ENCODE measurements at regions not wholly inside any gene's neighbourhood (a gene's known extent, or its start where the extent isn't known, plus 50 kb on each side); places are given as distances from the start of the nearest gene placed in this dataset.
"Not testable (repeated sequence)": the region's sequence is repeated elsewhere in the genome, so short reads cannot be mapped to it uniquely, and the experiment has no call there.

GRCh38 chr10:84966708-84967441, 638.5 kb downstream of the CCSER2 start:
- no peak for DNase-seq (ENCODE audit: extremely low read depth, low read depth)
- no peak overlapping the region for H3K4me3 ChIP-seq (replicated peaks; ENCODE audit: low read depth, low read length)
- TF ChIP-seq, protein P1, sequence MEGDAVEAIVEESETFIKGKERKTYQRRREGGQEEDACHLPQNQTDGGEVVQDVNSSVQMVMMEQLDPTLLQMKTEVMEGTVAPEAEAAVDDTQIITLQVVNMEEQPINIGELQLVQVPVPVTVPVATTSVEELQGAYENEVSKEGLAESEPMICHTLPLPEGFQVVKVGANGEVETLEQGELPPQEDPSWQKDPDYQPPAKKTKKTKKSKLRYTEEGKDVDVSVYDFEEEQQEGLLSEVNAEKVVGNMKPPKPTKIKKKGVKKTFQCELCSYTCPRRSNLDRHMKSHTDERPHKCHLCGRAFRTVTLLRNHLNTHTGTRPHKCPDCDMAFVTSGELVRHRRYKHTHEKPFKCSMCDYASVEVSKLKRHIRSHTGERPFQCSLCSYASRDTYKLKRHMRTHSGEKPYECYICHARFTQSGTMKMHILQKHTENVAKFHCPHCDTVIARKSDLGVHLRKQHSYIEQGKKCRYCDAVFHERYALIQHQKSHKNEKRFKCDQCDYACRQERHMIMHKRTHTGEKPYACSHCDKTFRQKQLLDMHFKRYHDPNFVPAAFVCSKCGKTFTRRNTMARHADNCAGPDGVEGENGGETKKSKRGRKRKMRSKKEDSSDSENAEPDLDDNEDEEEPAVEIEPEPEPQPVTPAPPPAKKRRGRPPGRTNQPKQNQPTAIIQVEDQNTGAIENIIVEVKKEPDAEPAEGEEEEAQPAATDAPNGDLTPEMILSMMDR (IDR thresholded peaks at IDR 0.05; ENCODE audit: low read depth, low read length, missing control alignments): no peak

DNA sequence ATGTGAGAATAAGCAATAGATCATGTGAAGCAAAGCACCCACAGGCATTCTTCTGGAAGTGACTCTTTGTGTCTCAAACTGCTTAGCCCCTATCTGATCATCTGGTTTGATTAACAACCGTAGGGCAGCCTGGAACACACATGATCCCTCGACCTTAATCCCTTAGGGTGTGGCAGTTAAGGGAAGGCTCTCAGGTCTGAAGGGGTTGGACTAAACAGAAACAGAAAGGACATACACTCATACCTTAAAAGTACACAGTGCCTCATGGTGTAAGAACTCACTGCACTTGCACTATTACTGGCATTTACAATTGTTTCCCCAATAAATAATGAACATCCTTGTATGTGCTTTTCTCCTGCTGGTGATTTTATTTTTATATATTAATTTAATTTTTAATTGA, 640.9 kb downstream of the CCSER2 start:
- not testable (repeated sequence) for DNase-seq (ENCODE audit: extremely low read depth, low read depth); H3K4me3 ChIP-seq (replicated peaks; ENCODE audit: low read depth, low read length)

DNA sequence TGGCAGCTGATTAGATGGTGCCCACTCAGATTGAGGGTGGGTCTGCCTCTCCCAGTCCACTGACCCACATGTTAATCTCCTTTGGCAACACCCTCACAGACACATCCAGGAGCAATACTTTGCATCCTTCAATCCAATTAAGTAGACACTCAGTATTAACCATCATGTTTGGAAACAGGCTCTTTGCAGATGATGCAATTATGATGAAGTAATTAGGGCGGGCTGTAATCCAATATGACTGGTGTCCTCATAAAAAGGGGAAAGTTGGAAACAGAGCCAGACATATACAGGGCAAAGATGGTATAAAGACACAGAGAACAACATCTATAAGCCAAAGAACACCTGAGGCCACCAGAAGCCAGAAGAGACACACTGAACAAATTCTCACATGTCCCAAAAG, 658.6 kb downstream of the CCSER2 start:
- no peak for DNase-seq (ENCODE audit: extremely low read depth, low read depth)
- H3K4me3 ChIP-seq (replicated peaks; ENCODE audit: low read depth, low read length): no peak overlapping the region
- TF ChIP-seq, protein P1 (IDR thresholded peaks at IDR 0.05; ENCODE audit: low read depth, low read length, missing control alignments): no peak

GRCh38 chr10:84988011-84988410, 659.6 kb downstream of the CCSER2 start:
- TF ChIP-seq, protein P1 (IDR thresholded peaks at IDR 0.05; ENCODE audit: low read depth, low read length, missing control alignments): no peak
- no peak overlapping the region for H3K4me3 ChIP-seq (replicated peaks; ENCODE audit: low read depth, low read length)
- DNase-seq (ENCODE audit: extremely low read depth, low read depth): no peak

- no peak overlapping the region for H3K4me3 ChIP-seq (replicated peaks; ENCODE audit: low read depth, low read length)
- no peak for DNase-seq (ENCODE audit: extremely low read depth, low read depth)
- TF ChIP-seq, protein P1 (IDR thresholded peaks at IDR 0.05; ENCODE audit: low read depth, low read length, missing control alignments): no peak
These were observed 662.3 kb downstream of the CCSER2 start for GRCh38 chr10:84990713-84991112.

GRCh38 chr10:84991301-84991700, 662.9 kb downstream of the CCSER2 start:
- TF ChIP-seq, protein P1 (IDR thresholded peaks at IDR 0.05; ENCODE audit: low read depth, low read length, missing control alignments): no peak
- H3K4me3 ChIP-seq (replicated peaks; ENCODE audit: low read depth, low read length): no peak overlapping the region
- no peak for DNase-seq (ENCODE audit: extremely low read depth, low read depth)

GRCh38 chr10:84993251-84994035, 665.1 kb downstream of the CCSER2 start:
- DNase-seq (ENCODE audit: extremely low read depth, low read depth): no peak
- TF ChIP-seq, protein P1 (IDR thresholded peaks at IDR 0.05; ENCODE audit: low read depth, low read length, missing control alignments): no peak
- H3K4me3 ChIP-seq (replicated peaks; ENCODE audit: low read depth, low read length): no peak overlapping the region

All from HFF-Myc (cell line).